Peyer's patch (tissue), 4 donors: ENCODE measurements at regions not wholly inside any gene's neighbourhood (a gene's known extent, or its start where the extent isn't known, plus 50 kb on each side); places are given as distances from the start of the nearest gene placed in this dataset.

Source experiments
- DNase-seq, 3 donors: peaks; one replicate each; pipeline ENCODE4 v3.0.0-alpha.2; 2017 to 2019
- H3K27ac ChIP-seq, 4 donors: fragments of 200-600 bp; sonication (generic); one replicate each; pipeline ENCODE4 v1.5.1; 2016 to 2019
- H3K27me3 ChIP-seq, 2 donors: fragments of 200-600 bp; sonication (generic); one replicate each; pipeline ENCODE4 v1.5.1; 2019
- H3K36me3 ChIP-seq, 3 donors: fragments of 200-600 bp; sonication (generic); one replicate each; pipeline ENCODE4 v1.5.1; 2016 to 2019
- H3K4me1 ChIP-seq, 4 donors: fragments of 200-600 bp; sonication (generic); one replicate each; pipeline ENCODE4 v1.5.1; 2016 to 2019
- H3K4me3 ChIP-seq, 4 donors: fragments of 200-600 bp; sonication (generic); 1 replicate in 3 of 4; 2 replicates in 1 of 4; pipeline ENCODE4 v1.5.1; 2016 to 2019; ENCODE audit warnings: mild to moderate bottlenecking in 1 of 4
- H3K9me3 ChIP-seq, 4 donors: fragments of 200-600 bp; sonication (generic); one replicate each; pipeline ENCODE4 v1.5.1; 2016 to 2019; ENCODE audit warnings: mild to moderate bottlenecking in 1 of 4
- POLR2A ChIP-seq, 2 donors: fragments of 450-650 bp; IDR thresholded peaks; one replicate each; pipeline ENCODE4 v1.5.1; 2017; ENCODE audit warnings: antibody characterized with exemption in 2 of 2, mild to moderate bottlenecking in 2 of 2, moderate library complexity in 2 of 2
- TF ChIP-seq, protein P1 (sequence below), 6 experiments: fragments of 450-650 bp in 4 of 6; fragments of 200-600 bp in 2 of 6; sonication (generic) in 1 of 6; IDR thresholded peaks; one replicate each; pipeline ENCODE4 v1.5.1; 2017 to 2019; ENCODE audit warnings: antibody characterized with exemption in 6 of 6, mild to moderate bottlenecking in 3 of 6, moderate library complexity in 1 of 6

DNA sequence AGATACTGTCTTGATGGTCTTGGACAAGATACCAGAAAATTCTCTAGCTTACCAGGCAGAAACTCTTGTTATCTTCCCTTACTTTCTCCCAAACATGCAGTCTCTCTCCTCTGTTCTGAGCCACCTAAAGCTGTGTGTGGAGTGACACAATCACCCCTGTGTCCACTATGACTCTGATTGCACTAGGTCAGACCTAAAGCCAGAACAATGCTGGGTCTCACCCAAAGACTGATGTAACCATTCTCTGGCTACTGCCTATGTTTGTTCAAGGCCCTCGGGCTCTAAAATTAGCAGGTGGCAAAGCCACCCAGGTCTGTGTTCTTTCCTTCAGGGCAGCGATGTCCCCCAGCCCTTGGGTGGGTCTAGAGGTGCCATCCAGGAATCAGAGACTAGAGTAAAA lies 200.5 kb downstream of the KCNA4 start:
- no peaks in the 10 kb centered on the region for H3K36me3 ChIP-seq
- H3K4me1 ChIP-seq, result no peaks in the 10 kb centered on the region
- H3K9me3 ChIP-seq, result no peaks in the 10 kb centered on the region
- TF ChIP-seq, protein P1, sequence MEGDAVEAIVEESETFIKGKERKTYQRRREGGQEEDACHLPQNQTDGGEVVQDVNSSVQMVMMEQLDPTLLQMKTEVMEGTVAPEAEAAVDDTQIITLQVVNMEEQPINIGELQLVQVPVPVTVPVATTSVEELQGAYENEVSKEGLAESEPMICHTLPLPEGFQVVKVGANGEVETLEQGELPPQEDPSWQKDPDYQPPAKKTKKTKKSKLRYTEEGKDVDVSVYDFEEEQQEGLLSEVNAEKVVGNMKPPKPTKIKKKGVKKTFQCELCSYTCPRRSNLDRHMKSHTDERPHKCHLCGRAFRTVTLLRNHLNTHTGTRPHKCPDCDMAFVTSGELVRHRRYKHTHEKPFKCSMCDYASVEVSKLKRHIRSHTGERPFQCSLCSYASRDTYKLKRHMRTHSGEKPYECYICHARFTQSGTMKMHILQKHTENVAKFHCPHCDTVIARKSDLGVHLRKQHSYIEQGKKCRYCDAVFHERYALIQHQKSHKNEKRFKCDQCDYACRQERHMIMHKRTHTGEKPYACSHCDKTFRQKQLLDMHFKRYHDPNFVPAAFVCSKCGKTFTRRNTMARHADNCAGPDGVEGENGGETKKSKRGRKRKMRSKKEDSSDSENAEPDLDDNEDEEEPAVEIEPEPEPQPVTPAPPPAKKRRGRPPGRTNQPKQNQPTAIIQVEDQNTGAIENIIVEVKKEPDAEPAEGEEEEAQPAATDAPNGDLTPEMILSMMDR (IDR thresholded peaks at IDR 0.05), result no peak
- no peak for TF ChIP-seq POLR2A (IDR thresholded peaks at IDR 0.05)
- no peaks in the 10 kb centered on the region for H3K27me3 ChIP-seq
- DNase-seq, result no peak
- H3K4me3 ChIP-seq, result no peak overlapping the region
- H3K27ac ChIP-seq, result no peak overlapping the region

DNA sequence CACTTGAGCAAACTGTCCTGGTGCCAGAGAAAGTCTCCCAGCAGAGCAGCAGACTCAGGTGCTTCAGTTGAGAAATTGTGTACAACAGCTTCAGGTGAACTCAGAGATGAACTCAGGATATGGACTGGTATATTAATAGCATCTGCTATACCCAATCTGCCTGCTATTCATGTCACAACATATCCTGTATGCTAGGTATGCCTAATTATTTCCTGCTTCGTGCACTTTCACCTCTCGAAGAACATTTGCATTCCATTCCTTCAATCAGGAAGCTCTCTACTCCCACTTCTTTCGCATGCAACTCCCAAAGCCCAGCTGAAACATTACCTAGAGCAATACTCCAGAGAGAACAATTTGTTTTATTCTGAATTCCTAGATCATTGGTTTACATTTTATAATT lies 207.7 kb downstream of the KCNA4 start:
- Histone ChIP-seq H3K27me3 (no peaks in the 10 kb centered on the region), H3K9me3 (no peaks in the 10 kb centered on the region), H3K36me3 (no peaks in the 10 kb centered on the region), H3K4me3 (no peak overlapping the region), H3K27ac (no peak overlapping the region), H3K4me1 (no peaks in the 10 kb centered on the region)
- no peak for DNase-seq
- TF ChIP-seq, protein P1 (IDR thresholded peaks at IDR 0.05), result no peak
- no peak for TF ChIP-seq POLR2A (IDR thresholded peaks at IDR 0.05)

DNA sequence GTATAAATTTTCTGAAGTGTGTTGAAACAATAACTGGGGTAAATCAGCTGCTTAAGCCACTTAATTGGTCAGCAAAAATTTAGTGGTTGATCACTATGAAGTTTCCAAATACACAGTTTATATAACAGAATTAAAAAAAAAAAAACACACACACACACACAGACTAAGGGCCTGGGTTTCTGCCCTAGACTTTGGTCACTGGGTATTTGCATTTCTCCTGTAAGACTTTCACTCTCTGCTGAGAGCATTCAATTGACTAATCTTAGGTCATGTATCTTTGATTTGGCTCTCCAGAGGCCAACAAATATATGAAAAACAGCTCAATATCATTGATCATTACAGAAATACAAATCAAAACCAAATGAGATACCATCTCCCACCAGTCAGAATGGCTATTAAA lies 214.3 kb downstream of the KCNA4 start:
- H3K4me1 ChIP-seq, result no peaks in the 10 kb centered on the region
- no peaks in the 10 kb centered on the region for H3K27me3 ChIP-seq
- TF ChIP-seq, protein P1 (IDR thresholded peaks at IDR 0.05), result no peak
- no peak for TF ChIP-seq POLR2A (IDR thresholded peaks at IDR 0.05)
- no peaks in the 10 kb centered on the region for H3K9me3 ChIP-seq
- H3K36me3 ChIP-seq, result no peaks in the 10 kb centered on the region
- no peak overlapping the region for H3K27ac ChIP-seq
- no peak overlapping the region for H3K4me3 ChIP-seq
- DNase-seq, result no peak

DNA sequence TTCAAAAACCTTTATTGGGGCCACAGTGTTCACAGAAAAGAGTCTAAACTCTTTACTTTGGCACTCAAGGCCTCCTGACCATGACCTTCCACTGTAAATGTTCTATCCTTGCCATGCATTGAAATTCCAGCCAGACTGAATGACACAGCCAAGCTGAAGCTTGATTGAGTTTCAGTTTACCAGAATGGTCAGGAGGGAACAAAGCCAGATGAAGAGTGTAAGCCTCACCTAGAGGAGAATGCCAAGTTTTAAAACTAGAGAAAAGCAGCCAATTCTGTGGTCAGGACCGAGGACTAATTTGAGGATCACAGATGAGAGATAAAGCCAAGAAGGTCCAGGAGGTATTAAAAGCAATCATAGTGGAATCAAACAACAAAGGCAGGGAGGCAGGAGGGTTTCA lies 215.3 kb downstream of the KCNA4 start:
- no peaks in the 10 kb centered on the region for H3K4me1 ChIP-seq
- H3K9me3 ChIP-seq, result no peaks in the 10 kb centered on the region
- DNase-seq, result no peak
- no peaks in the 10 kb centered on the region for H3K27me3 ChIP-seq
- H3K27ac ChIP-seq, result no peak overlapping the region
- TF ChIP-seq, protein P1 (IDR thresholded peaks at IDR 0.05), result no peak
- TF ChIP-seq POLR2A (IDR thresholded peaks at IDR 0.05), result no peak
- no peak overlapping the region for H3K4me3 ChIP-seq
- no peaks in the 10 kb centered on the region for H3K36me3 ChIP-seq

DNA sequence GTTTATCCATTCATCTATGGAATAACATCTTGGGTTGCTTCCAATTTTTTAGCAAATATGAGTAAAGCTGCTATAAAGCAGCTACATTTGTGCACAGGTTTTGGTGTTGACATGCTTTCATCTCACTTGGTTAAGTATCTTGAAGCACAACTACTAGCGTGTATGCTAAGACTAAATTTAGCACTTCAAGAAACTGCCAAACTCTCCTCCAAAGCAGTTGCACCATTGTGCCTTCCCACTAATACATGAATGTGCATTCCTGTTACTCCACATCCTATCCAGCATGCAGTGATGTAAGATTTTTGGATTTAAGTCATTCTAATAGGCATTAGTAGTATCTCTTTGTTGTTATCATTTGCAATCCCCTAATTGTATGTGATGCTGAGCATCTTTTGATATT lies 230.7 kb downstream of the KCNA4 start:
- no peak for DNase-seq

More for the DNA sequence above, 230.7 kb downstream of the KCNA4 start:
- TF ChIP-seq POLR2A (IDR thresholded peaks at IDR 0.05), result no peak
- TF ChIP-seq, protein P1 (IDR thresholded peaks at IDR 0.05), result no peak
- Histone ChIP-seq H3K36me3 (no peaks in the 10 kb centered on the region), H3K4me3 (no peak overlapping the region), H3K9me3 (no peaks in the 10 kb centered on the region), H3K27me3 (no peaks in the 10 kb centered on the region), H3K4me1 (no peaks in the 10 kb centered on the region), H3K27ac (no peak overlapping the region)
